Trophoblast cell (in vitro differentiated cells and primary cell): ENCODE measurements at regions not wholly inside any gene's neighbourhood (a gene's known extent, or its start where the extent isn't known, plus 50 kb on each side); places are given as distances from the start of the nearest gene placed in this dataset.
A peak's percentile ranks its signal among the peaks of the same experiment; 100 is the strongest.

Source experiments
- DNase-seq, 2 donors: peaks; one replicate each; pipeline ENCODE4 v3.0.0-alpha.2; 2016
- H2AFZ ChIP-seq: 2 replicates; pipeline ENCODE4 v1.6.1; 2013; ENCODE audit warnings: low read length, moderate library complexity, mild to moderate bottlenecking; ENCODE audit not compliant: insufficient read depth, poor library complexity
- H2AK5ac ChIP-seq: 2 replicates; pipeline ENCODE4 v1.6.1; 2013; ENCODE audit warnings: mild to moderate bottlenecking, low read length
- H2BK120ac ChIP-seq: 2 replicates; pipeline ENCODE4 v1.6.1; 2013; ENCODE audit warnings: low read length, mild to moderate bottlenecking, moderate library complexity; ENCODE audit not compliant: insufficient read depth, poor library complexity
- H2BK12ac ChIP-seq: 2 replicates; pipeline ENCODE4 v1.6.1; 2013; ENCODE audit warnings: mild to moderate bottlenecking, low read length, moderate library complexity
- H2BK5ac ChIP-seq: 2 replicates; pipeline ENCODE4 v1.6.1; 2013; ENCODE audit warnings: low read length, low read depth, moderate library complexity, mild to moderate bottlenecking; ENCODE audit not compliant: poor library complexity
- H3K14ac ChIP-seq: 2 replicates; pipeline ENCODE4 v1.6.1; 2013; ENCODE audit warnings: mild to moderate bottlenecking, low read length
- H3K18ac ChIP-seq: 2 replicates; pipeline ENCODE4 v1.6.1; 2013; ENCODE audit warnings: mild to moderate bottlenecking, low read length
- H3K23ac ChIP-seq: 2 replicates; pipeline ENCODE4 v1.6.1; 2013; ENCODE audit warnings: low read length
- H3K27ac ChIP-seq: 2 replicates; pipeline ENCODE4 v1.5.1; 2013; ENCODE audit warnings: low read depth, mild to moderate bottlenecking, inconsistent platforms, low read length, moderate library complexity
- H3K27me3 ChIP-seq: 2 replicates; pipeline ENCODE4 v1.6.1; 2013; ENCODE audit warnings: inconsistent platforms, mild to moderate bottlenecking, low read length, moderate library complexity; ENCODE audit not compliant: insufficient read depth
- H3K36me3 ChIP-seq, 2 experiments: 1 replicate in 1 of 2; 2 replicates in 1 of 2; pipeline ENCODE4 v1.6.1; 2013; ENCODE audit warnings: low read length in 2 of 2, mild to moderate bottlenecking in 2 of 2, moderate library complexity in 1 of 2; ENCODE audit not compliant: insufficient read depth in 2 of 2, control insufficient read depth in 1 of 2
- H3K4ac ChIP-seq: 2 replicates; pipeline ENCODE4 v1.6.1; 2013; ENCODE audit warnings: low read depth, mild to moderate bottlenecking, low read length, moderate library complexity
- H3K4me1 ChIP-seq, 2 experiments: 1 replicate in 1 of 2; 2 replicates in 1 of 2; pipeline ENCODE4 v1.6.1; 2013; ENCODE audit warnings: low read length in 2 of 2, mild to moderate bottlenecking in 2 of 2, moderate library complexity in 1 of 2; ENCODE audit not compliant: insufficient read depth in 2 of 2, control insufficient read depth in 1 of 2
- H3K4me2 ChIP-seq: 2 replicates; pipeline ENCODE4 v1.6.1; 2013; ENCODE audit warnings: inconsistent platforms, mild to moderate bottlenecking, low read length, moderate library complexity
- H3K4me3 ChIP-seq: 2 replicates; pipeline ENCODE4 v1.5.1; 2013; ENCODE audit warnings: mild to moderate bottlenecking, low read depth, low read length, inconsistent platforms
- H3K79me1 ChIP-seq: one replicate; pipeline ENCODE4 v1.6.1; 2013; ENCODE audit warnings: low read length
- H3K79me2 ChIP-seq: 2 replicates; pipeline ENCODE4 v1.6.1; 2013; ENCODE audit warnings: low read length, mild to moderate bottlenecking; ENCODE audit not compliant: control insufficient read depth, insufficient read depth, poor library complexity
- H3K9ac ChIP-seq: 2 replicates; pipeline ENCODE4 v1.6.1; 2013; ENCODE audit warnings: mild to moderate bottlenecking, low read length
- H3K9me3 ChIP-seq: 2 replicates; pipeline ENCODE4 v1.6.1; 2013; ENCODE audit warnings: low read depth, mild to moderate bottlenecking, control low read depth, inconsistent platforms, low read length; ENCODE audit not compliant: insufficient read depth
- H4K12ac ChIP-seq: 2 replicates; pipeline ENCODE4 v1.6.1; 2013; ENCODE audit warnings: low read depth, mild to moderate bottlenecking, low read length, moderate library complexity
- H4K8ac ChIP-seq: 2 replicates; pipeline ENCODE4 v1.6.1; 2013; ENCODE audit warnings: low read depth, mild to moderate bottlenecking, low read length, moderate library complexity
- H4K91ac ChIP-seq: one replicate; pipeline ENCODE4 v1.6.1; 2013; ENCODE audit warnings: low read depth, mild to moderate bottlenecking, low read length, moderate library complexity
- WGBS: extraction: QIAGEN DNeasy Blood & Tissue Kit; methylation state at CpG from one replicate; pipeline ENCODE4 v1.1.7; 2013; ENCODE audit warnings: missing lambda C conversion rate; ENCODE audit not compliant: insufficient read length, insufficient coverage; ENCODE audit errors: extremely low coverage; 5-methylcytosine and 5-hydroxymethylcytosine counted together

DNA sequence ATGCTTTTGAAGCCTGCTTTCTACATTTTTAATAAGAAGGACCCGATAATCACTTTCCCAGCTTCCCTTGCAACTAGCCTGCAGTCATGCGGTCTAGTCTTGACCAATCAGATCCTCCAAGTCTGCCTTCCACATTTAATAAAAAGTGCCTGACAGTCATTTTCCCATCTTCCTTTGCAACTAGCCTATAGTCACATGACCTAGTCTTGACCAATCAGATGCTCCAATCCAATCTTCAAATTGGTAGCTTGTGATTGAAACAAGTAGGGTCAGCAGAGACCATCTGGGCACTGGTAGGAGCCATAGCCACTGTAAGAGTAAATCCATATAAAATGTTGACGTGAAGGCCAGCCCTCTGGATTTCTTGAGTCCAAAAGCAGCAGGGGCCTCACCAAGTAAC lies 80.0 kb downstream of the NPTX2 start:
- H3K79me1 ChIP-seq: no peaks in the 10 kb centered on the region
- no peak overlapping the region for H3K18ac ChIP-seq
- no peak overlapping the region for H2BK120ac ChIP-seq
- no CpG with 5 or more reads among the region's 3 CpGs for WGBS
- no peak overlapping the region for H3K27ac ChIP-seq
- no peaks in the 10 kb centered on the region for H3K36me3 ChIP-seq
- no peak overlapping the region for H3K14ac ChIP-seq
- no peak for DNase-seq
- no peak overlapping the region for H2AK5ac ChIP-seq
- no peak overlapping the region for H3K4me2 ChIP-seq
- H3K23ac ChIP-seq: no peak overlapping the region
- H3K27me3 ChIP-seq: no peaks in the 10 kb centered on the region
- no peak overlapping the region for H3K4me3 ChIP-seq
- no peak overlapping the region for H4K12ac ChIP-seq
- H3K9ac ChIP-seq: no peak overlapping the region
- H3K4ac ChIP-seq: no peak overlapping the region
- H3K4me1 ChIP-seq: no peaks in the 10 kb centered on the region
- no peak overlapping the region for H4K8ac ChIP-seq
- no peak overlapping the region for H2BK5ac ChIP-seq
- no peak overlapping the region for H2AFZ ChIP-seq
- H3K79me2 ChIP-seq: no peaks in the 10 kb centered on the region
- no peak overlapping the region for H2BK12ac ChIP-seq
- no peak overlapping the region for H4K91ac ChIP-seq
- H3K9me3 ChIP-seq: peaks cover 7% of the 10 kb centered on the region

DNA sequence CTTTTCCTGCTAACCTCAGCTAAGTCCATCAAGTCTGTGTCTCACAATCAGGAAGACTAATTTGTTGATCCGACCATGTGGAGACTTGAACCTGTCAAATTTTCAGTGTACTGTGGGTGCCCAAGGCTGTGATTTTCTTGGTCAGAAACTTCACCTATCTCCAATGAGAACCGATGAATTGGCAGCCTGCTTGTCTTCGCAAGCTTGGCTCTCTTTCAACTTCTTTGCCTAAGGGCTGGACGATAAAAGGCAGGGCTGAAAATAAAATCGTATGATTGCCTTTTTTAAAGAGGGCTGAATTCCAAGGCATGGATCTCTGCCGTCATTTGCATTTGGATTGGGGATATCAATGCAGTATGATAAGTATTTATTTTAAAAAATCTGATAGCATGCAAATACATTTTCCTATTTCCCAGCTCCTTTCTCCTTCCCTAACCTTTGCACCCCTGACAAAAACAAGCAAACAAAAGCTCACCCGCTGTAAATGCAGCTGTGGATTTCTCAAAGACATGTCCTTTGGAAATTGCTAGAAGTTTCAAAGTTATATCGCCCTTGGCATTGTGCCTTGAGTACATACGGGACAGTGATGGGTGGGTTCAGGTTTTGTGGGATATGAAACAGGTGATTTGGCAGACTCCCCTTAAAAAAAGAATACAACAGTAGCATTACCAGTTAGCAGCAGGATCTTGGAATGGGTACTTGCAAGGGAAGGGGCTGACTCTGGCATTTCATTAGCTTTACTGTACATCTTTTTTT lies 80.6 kb downstream of the NPTX2 start:
- H2BK120ac ChIP-seq: no peak overlapping the region
- H4K12ac ChIP-seq: no peak overlapping the region

DNA sequence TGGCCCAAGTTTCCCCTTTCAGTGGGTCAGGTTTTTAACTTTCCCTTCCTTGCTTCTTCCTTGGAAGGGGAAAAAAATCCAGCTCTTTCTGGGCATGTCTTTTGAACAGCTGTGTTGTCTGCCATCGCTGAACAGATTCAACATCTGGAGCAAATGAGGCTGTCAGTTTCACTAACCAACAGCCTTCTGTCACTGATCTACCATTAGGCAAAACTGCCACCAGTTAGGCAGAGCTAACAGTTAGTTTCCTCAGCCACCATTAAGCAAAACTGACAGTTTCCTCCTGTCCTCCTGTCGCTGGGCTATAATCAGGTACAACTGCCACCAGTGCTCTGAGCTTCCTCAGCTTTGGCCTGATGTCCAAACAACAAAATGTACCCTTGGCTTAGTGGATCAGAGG lies 81.9 kb downstream of the NPTX2 start:
- H3K27me3 ChIP-seq: no peaks in the 10 kb centered on the region
- peak overlapping the region; percentile 22 for H3K23ac ChIP-seq
- H4K12ac ChIP-seq: no peak overlapping the region
- H3K4me3 ChIP-seq: no peak overlapping the region
- H3K18ac ChIP-seq: no peak overlapping the region
- WGBS: no CpG with 5 or more reads among the region's 2 CpGs
- H3K4ac ChIP-seq: no peak overlapping the region
- no peak overlapping the region for H2AFZ ChIP-seq
- no peak overlapping the region for H2AK5ac ChIP-seq
- H2BK12ac ChIP-seq: no peak overlapping the region
- no peak overlapping the region for H3K4me2 ChIP-seq
- H3K36me3 ChIP-seq: no peaks in the 10 kb centered on the region
- no peak overlapping the region for H2BK5ac ChIP-seq
- no peaks in the 10 kb centered on the region for H3K79me1 ChIP-seq
- H3K9me3 ChIP-seq: no peaks in the 10 kb centered on the region
- H3K9ac ChIP-seq: no peak overlapping the region
- no peak overlapping the region for H4K8ac ChIP-seq
- DNase-seq: no peak
- H3K79me2 ChIP-seq: no peaks in the 10 kb centered on the region
- H4K91ac ChIP-seq: no peak overlapping the region
- H3K14ac ChIP-seq: no peak overlapping the region
- H3K4me1 ChIP-seq: no peaks in the 10 kb centered on the region
- no peak overlapping the region for H3K27ac ChIP-seq
- H2BK120ac ChIP-seq: no peak overlapping the region

More for the DNA sequence above, 80.6 kb downstream of the NPTX2 start:
- Histone ChIP-seq H3K27ac (no peak overlapping the region), H4K91ac (no peak overlapping the region), H3K27me3 (no peaks in the 10 kb centered on the region), H3K4me2 (no peak overlapping the region), H3K4me3 (no peak overlapping the region), H2AFZ (no peak overlapping the region), H2BK5ac (no peak overlapping the region), H3K79me1 (no peaks in the 10 kb centered on the region), H4K8ac (no peak overlapping the region), H3K4me1 (no peaks in the 10 kb centered on the region), H3K79me2 (no peaks in the 10 kb centered on the region), H3K14ac (no peak overlapping the region), H3K9ac (no peak overlapping the region), H3K9me3 (peaks cover 7% of the 10 kb centered on the region), H3K18ac (no peak overlapping the region), H2AK5ac (no peak overlapping the region), H3K4ac (no peak overlapping the region), H2BK12ac (no peak overlapping the region), H3K36me3 (no peaks in the 10 kb centered on the region), H3K23ac (no peak overlapping the region)
- DNase-seq: no peak
- no CpG with 5 or more reads among the region's 9 CpGs for WGBS

GRCh38 chr7:98700533-98700932 lies 83.4 kb downstream of the NPTX2 start:
- H3K36me3 ChIP-seq: no peaks in the 10 kb centered on the region
- no peaks in the 10 kb centered on the region for H3K9me3 ChIP-seq
- WGBS: no CpG with 5 or more reads among the region's 3 CpGs
- H3K27ac ChIP-seq: no peak overlapping the region
- no peak overlapping the region for H2BK120ac ChIP-seq
- no peak overlapping the region for H3K14ac ChIP-seq
- no peak overlapping the region for H2AFZ ChIP-seq
- no peak overlapping the region for H2BK5ac ChIP-seq
- no peaks in the 10 kb centered on the region for H3K4me1 ChIP-seq
- no peak overlapping the region for H2BK12ac ChIP-seq
- no peak overlapping the region for H3K4me3 ChIP-seq
- no peak overlapping the region for H4K91ac ChIP-seq
- H3K79me1 ChIP-seq: no peaks in the 10 kb centered on the region
- H3K4ac ChIP-seq: no peak overlapping the region
- H3K79me2 ChIP-seq: no peaks in the 10 kb centered on the region
- H2AK5ac ChIP-seq: no peak overlapping the region
- H4K8ac ChIP-seq: no peak overlapping the region
- H3K4me2 ChIP-seq: no peak overlapping the region
- H3K18ac ChIP-seq: no peak overlapping the region
- H3K27me3 ChIP-seq: no peaks in the 10 kb centered on the region
- H3K9ac ChIP-seq: no peak overlapping the region
- no peak for DNase-seq
- H3K23ac ChIP-seq: no peak overlapping the region
- H4K12ac ChIP-seq: no peak overlapping the region
